ENCODE measurements at regions not wholly inside any gene's neighbourhood (a gene's known extent, or its start where the extent isn't known, plus 50 kb on each side); places are given as distances from the start of the nearest gene placed in this dataset.
"Not testable (repeated sequence)": the region's sequence is repeated elsewhere in the genome, so short reads cannot be mapped to it uniquely, and the experiment has no call there.

GRCh38 chr2:185638771-185639170 lies 99.8 kb upstream of the FSIP2 start:
- no peak for DNase-seq (ENCODE audit: low spot score)

GRCh38 chr2:185640588-185640987 lies 98.0 kb upstream of the FSIP2 start:
- no peak for DNase-seq (ENCODE audit: low spot score)

DNA sequence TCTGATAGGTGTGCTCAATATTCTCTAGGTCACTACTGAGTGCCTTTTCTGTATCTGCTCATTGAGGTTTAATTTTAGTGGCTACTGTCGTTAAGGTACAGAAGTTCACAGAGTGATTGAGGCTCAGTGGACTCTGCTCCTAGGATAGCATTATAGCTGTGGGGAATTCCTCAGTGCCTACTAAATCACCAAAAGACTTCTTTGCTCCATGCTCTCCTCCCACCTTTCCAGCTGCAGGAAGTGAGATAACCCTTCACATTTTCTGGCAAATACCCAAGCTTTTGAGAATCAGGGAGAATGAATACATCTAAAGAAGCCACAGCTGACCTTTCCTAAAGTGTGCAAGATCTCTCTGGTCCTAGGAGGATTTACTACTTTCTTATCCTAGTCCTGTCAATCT lies 95.2 kb upstream of the FSIP2 start:
- no peak for DNase-seq (ENCODE audit: low spot score)

- DNase-seq (ENCODE audit: low spot score) = no peak
Observed at GRCh38 chr2:185644828-185645227, 93.8 kb upstream of the FSIP2 start.

DNA sequence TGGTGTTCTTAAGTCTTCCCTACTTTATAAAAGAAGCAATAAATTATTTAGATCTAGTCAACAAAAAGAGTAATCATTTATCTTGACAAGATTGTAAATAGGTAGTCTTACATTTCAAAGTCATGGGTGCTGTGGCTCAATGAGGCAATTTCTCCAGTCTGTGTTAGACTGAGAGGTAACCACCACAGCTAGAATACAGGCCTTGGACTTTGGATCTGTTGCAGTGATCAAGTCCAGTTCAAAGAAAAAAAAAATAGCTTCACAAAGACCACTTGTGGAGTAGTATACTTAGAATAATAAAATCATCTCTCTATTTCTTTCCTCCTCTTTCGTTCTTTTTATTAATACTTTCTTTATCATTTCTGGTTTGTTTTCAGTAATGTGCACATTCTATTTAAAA lies 93.1 kb upstream of the FSIP2 start:
- no peak for DNase-seq (ENCODE audit: low spot score)

- DNase-seq (ENCODE audit: low spot score) = no peak
Observed at GRCh38 chr2:185658750-185659149, 79.9 kb upstream of the FSIP2 start.

GRCh38 chr2:185663811-185664210 lies 74.8 kb upstream of the FSIP2 start:
- no peak for DNase-seq (ENCODE audit: low spot score)

GRCh38 chr2:185664384-185664783 lies 74.2 kb upstream of the FSIP2 start:
- DNase-seq (ENCODE audit: low spot score) = no peak

DNA sequence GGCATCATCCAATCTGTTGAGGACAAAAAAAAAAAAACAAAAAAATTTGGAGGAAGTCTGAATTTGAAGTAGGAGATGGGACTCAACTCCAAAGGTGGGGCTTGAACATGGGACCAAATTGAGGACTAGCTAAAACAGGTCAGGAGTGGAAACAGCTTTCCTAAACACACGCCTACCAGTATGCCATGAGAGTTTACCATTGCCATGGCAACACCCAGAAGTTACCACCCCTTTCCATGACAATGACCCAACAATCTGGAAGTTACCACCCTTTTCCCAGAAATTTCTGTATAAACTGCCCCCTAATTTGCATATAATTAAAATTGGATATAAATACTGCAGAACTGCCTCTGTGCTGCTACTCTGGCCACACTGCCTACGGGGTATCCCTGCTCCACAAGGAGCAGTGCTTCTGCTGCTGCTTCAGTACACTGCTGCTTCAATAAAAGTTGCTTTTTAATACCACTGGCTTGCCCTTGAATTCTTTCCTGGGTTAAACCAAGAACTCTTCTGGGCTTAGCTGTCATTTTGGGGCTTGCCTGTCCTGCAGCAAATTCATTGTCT lies 73.3 kb upstream of the FSIP2 start:
- DNase-seq (ENCODE audit: low spot score) = no peak

- no peak for DNase-seq (ENCODE audit: low spot score)
Observed at GRCh38 chr2:185667452-185667851, 71.2 kb upstream of the FSIP2 start.

DNA sequence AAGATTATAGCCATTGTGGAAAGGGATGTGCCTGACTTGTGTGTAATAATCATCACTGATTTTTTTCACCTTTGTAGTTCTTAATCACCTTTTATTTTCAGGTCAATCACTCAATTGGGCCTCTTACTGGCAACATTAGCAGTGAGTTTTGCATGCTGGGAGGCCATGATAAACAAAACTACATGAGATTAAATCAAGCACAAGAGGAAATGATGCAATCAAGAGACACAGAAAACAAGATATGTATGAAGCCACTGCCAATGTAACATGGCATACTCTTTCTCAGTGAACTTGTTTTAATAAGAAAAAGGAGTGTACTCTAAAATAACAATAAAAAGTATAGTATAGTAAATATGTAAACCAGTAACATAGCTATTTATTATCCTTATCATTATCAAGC lies 69.9 kb upstream of the FSIP2 start:
- no peak for DNase-seq (ENCODE audit: low spot score)

DNA sequence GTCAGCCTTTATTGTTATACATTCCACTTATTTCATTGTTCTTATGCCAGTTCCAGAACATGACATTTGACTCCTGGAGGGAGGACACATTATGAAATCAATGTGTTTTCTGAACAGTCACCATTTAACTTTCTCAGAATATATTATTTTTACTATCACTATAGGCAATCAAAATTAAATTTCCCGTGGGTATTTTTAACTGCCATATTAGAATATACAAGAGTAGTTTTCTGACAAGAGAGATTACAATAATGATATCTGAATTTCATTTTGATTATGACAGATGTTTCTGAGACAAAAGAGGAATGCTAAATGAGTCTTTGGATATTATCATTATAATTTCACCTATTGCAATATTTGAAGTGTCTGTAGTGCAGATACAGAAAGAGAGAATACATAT lies 64.4 kb upstream of the FSIP2 start:
- no peak for DNase-seq (ENCODE audit: low spot score)

DNA sequence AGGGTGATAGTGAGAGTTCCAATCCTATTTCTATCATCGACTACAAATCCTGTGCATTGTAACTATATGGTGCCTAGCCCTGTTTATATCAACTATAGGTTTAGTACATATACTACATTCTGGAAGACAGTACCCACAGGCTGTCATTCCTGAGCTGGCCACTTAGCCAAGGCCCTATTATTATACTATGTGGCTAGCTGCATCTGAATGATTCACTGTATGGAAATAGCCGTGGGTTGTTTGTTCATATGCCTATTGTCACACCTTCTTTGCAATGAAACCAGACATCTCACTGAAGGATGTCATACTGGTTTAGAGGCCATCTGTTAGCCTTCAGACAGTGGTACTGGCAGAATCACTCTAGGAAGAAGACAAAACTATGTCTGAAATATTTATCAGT lies 62.3 kb upstream of the FSIP2 start:
- no peak for DNase-seq (ENCODE audit: low spot score)

GRCh38 chr2:185687001-185687400 lies 51.6 kb upstream of the FSIP2 start:
- not testable (repeated sequence) for DNase-seq (ENCODE audit: low spot score)

- DNase-seq (ENCODE audit: low spot score) = no peak
Observed at GRCh38 chr2:185687967-185688366, 50.6 kb upstream of the FSIP2 start.

Small RNA genes in the stretch of these regions (small RNA-seq; reads per million reads assigned to genes)
- gene RF00096 = 0 to 0.76 reads per million in 2 experiments
